ENCODE measurements at regions not wholly inside any gene's neighbourhood (a gene's known extent, or its start where the extent isn't known, plus 50 kb on each side); places are given as distances from the start of the nearest gene placed in this dataset.

DNA sequence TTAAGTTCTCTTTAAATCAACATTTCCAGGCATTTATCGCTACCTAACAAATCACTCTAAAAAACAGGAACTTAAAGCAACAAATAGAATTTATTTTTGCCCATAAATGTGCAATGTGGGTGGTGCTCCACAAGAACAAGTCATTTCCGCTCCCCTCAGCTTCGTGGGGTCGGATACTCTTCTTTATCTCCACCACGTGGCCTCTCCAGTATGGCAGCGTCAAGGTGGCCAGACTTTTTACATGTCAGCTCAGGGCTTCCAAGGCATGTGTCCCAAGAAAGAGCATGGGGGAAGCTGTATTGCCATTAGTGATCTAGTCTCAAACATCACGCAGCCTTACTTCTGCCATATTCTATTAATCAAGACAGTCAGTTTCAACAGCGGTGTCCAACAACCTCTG lies 249.2 kb upstream of the NOCT start:
- in situ Hi-C loops (cut with MboI; ENCODE audit: low sequenced_read_pairs, unreplicated experiment), result no loop called here
- TF ChIP-seq, protein P1, sequence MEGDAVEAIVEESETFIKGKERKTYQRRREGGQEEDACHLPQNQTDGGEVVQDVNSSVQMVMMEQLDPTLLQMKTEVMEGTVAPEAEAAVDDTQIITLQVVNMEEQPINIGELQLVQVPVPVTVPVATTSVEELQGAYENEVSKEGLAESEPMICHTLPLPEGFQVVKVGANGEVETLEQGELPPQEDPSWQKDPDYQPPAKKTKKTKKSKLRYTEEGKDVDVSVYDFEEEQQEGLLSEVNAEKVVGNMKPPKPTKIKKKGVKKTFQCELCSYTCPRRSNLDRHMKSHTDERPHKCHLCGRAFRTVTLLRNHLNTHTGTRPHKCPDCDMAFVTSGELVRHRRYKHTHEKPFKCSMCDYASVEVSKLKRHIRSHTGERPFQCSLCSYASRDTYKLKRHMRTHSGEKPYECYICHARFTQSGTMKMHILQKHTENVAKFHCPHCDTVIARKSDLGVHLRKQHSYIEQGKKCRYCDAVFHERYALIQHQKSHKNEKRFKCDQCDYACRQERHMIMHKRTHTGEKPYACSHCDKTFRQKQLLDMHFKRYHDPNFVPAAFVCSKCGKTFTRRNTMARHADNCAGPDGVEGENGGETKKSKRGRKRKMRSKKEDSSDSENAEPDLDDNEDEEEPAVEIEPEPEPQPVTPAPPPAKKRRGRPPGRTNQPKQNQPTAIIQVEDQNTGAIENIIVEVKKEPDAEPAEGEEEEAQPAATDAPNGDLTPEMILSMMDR (IDR thresholded peaks at IDR 0.05; ENCODE audit: borderline replicate concordance, control extremely low read depth, extremely low read depth, insufficient read depth, missing control alignments), result no peak
- no peak for DNase-seq (ENCODE audit: low spot score)

DNA sequence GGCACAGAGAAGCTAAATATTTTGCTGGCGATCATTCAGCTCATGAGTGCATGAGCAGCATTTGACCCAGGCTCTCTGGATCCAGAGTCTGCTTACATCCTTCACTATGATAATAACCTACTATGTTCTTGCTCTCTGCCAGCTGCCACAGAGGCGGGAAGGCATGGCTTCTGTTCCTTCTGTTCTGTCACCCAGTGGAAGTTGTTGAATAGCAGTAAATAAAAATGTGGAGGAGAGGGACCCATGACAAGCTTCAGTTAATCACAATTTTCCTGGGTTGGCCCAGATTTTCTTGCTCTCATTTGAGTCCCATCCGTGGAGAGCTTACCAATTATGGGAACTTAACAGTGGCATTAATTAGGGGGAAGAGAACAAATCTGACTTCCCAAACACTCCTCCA lies 250.1 kb upstream of the NOCT start:
- in situ Hi-C loops (cut with MboI; ENCODE audit: low sequenced_read_pairs, unreplicated experiment), result no loop called here
- DNase-seq (ENCODE audit: low spot score), result no peak
- TF ChIP-seq, protein P1 (IDR thresholded peaks at IDR 0.05; ENCODE audit: borderline replicate concordance, control extremely low read depth, extremely low read depth, insufficient read depth, missing control alignments), result no peak

DNA sequence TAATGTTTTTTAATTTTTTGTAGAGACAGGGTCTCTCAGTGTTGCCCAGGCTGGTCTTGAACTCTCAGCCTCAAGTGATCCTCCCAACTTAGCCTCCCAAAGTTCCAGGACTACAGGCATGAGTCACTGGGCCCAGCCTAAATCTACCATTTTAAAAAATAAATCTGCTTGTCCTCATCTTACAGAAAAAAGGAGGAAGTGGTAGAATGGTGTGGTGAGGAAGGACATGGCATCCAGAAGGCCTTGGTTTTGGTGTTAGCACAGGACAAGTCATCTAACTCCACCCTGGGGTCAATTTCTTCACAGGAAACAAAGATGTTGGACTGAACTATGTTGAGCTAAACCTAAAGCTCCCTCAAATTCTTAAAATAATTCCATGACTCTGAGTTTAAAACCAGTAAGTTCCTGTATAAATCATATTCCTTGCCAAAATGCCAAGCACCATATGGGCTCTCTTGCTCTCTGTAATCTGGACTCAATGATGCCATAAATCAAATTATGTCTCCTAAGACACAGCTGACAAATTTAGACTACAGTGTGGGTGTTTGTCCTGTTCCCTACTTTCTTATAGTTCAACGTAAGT lies 253.9 kb upstream of the NOCT start:
- TF ChIP-seq, protein P1 (IDR thresholded peaks at IDR 0.05; ENCODE audit: borderline replicate concordance, control extremely low read depth, extremely low read depth, insufficient read depth, missing control alignments), result no peak
- in situ Hi-C loops (cut with MboI; ENCODE audit: low sequenced_read_pairs, unreplicated experiment), result no loop called here
- no peak for DNase-seq (ENCODE audit: low spot score)

DNA sequence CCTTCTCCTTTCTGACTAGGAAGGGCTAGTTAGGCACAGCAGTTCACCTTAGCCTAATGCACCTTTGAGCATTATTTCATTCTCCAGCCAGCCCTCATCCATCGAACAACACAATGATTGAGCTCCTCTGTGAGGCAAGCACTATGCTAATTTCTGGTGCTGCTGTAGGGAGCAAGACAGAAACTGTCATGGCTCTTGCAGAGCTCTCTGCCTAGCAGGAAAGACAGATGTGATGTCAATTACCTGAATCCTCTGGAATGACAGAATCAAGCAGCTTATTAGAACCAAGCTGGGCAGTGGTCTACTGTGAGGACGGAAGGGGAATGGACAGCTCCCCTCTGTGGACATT lies 256.1 kb upstream of the NOCT start:
- DNase-seq (ENCODE audit: low spot score), result no peak
- TF ChIP-seq, protein P1 (IDR thresholded peaks at IDR 0.05; ENCODE audit: borderline replicate concordance, control extremely low read depth, extremely low read depth, insufficient read depth, missing control alignments), result no peak
- in situ Hi-C loops (cut with MboI; ENCODE audit: low sequenced_read_pairs, unreplicated experiment), result no loop called here

DNA sequence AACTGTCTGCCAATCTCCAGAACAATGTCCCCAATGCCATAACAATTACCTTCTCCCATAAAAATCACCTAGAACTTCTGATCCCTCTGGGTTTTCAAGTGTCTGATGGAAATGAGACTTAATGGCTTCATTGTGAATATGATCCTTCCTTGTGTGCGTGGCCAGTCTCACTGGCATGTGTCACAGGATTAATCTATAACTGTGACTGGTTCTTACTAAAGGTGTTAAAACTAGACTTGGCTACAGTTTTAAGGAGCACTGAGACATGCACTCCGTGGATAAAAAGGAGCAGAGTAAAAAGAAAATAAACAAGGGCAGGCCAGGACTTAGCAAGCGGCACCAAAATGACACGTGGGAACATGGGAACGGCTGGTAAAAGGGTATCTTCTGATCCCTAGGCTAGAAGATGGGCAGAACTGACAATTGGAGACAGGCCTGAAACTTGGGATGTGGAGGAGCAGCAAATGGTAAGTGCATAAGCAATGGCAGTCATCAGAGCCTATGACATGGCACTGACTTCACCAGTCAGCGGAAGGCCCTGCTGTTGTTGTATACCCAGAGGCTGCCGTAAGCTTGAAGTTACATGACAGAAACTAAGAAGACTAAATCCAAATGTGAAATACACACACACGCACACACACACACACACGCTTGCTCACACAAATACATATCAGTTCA lies 256.6 kb upstream of the NOCT start:
- DNase-seq (ENCODE audit: low spot score), result no peak
- in situ Hi-C loops (cut with MboI; ENCODE audit: low sequenced_read_pairs, unreplicated experiment), result no loop called here
- TF ChIP-seq, protein P1 (IDR thresholded peaks at IDR 0.05; ENCODE audit: borderline replicate concordance, control extremely low read depth, extremely low read depth, insufficient read depth, missing control alignments), result no peak

DNA sequence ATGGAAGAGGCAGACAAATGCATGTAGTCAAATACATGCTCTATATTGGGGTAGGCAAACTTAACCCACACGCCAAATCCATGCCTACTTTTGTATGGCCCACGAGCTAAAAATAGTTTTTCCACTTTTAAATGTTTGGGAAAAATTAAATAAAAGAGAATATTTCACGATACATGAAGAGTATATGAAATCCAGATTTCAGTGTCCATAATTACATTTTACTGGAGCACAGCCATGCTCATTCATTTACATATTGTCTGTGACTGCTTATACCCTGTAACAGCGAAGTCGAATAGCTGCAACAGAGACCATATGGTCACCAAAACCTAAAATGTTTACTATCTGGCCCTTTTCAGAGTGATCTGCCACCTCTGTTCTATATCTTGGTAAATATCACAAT lies 257.4 kb upstream of the NOCT start:
- in situ Hi-C loops (cut with MboI; ENCODE audit: low sequenced_read_pairs, unreplicated experiment), result no loop called here
- TF ChIP-seq, protein P1 (IDR thresholded peaks at IDR 0.05; ENCODE audit: borderline replicate concordance, control extremely low read depth, extremely low read depth, insufficient read depth, missing control alignments), result no peak
- DNase-seq (ENCODE audit: low spot score), result no peak

Data from GM13976 (cell line).